ENCODE measurements at regions not wholly inside any gene's neighbourhood (a gene's known extent, or its start where the extent isn't known, plus 50 kb on each side); places are given as distances from the start of the nearest gene placed in this dataset.

DNA sequence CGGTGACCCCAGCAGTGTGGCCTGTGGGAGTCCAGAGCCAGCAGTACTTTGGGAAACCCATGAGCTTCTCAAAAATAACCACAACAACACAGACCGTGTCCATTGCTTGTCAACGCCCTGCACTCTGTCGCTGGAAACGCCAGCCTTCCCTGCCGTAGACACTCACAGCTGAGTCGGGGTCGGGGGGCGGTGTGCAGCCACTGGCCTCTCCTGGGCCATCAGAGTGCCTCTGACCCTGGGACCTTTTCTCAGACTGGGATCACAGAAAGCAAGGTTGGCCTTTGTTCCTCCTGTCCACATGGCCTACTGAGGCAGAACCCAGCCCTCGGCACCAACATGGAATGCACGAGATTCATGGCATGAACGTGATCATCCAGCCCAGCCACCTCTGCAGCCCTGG lies 95.7 kb downstream of the TUBA3C start:
- TF ChIP-seq, protein P1, sequence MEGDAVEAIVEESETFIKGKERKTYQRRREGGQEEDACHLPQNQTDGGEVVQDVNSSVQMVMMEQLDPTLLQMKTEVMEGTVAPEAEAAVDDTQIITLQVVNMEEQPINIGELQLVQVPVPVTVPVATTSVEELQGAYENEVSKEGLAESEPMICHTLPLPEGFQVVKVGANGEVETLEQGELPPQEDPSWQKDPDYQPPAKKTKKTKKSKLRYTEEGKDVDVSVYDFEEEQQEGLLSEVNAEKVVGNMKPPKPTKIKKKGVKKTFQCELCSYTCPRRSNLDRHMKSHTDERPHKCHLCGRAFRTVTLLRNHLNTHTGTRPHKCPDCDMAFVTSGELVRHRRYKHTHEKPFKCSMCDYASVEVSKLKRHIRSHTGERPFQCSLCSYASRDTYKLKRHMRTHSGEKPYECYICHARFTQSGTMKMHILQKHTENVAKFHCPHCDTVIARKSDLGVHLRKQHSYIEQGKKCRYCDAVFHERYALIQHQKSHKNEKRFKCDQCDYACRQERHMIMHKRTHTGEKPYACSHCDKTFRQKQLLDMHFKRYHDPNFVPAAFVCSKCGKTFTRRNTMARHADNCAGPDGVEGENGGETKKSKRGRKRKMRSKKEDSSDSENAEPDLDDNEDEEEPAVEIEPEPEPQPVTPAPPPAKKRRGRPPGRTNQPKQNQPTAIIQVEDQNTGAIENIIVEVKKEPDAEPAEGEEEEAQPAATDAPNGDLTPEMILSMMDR (IDR thresholded peaks at IDR 0.05): no peak
- TF ChIP-seq POLR2A (IDR thresholded peaks at IDR 0.05) (no peak), POLR2AphosphoS5 (IDR thresholded peaks at IDR 0.05) (no peak)
